Calu3 (cell line): ENCODE measurements at regions not wholly inside any gene's neighbourhood (a gene's known extent, or its start where the extent isn't known, plus 50 kb on each side); places are given as distances from the start of the nearest gene placed in this dataset.
"Not testable (repeated sequence)": the region's sequence is repeated elsewhere in the genome, so short reads cannot be mapped to it uniquely, and the experiment has no call there.

Experiments used
- BruUV-seq: library from RNA; stranded (reverse); fragments of 400-500 nt; replicated peaks from 2 replicates; lab custom pipeline; 2021; lab: Mats Ljungman, UMichigan
- CTCF ChIA-PET: fragments of 300-600 bp; sonication (Branson Sonifier 250); formaldehyde crosslinking; loops from one replicate; lab custom pipeline; 2022; ENCODE audit warnings: antibody characterized with exemption; lab: Charles Lee
- DNase-seq: peaks from one replicate; pipeline ENCODE4 v3.0.0; 2022
- H3K27ac Mint-ChIP-seq: one replicate; pipeline ENCODE4 v1.8.0; 2022; ENCODE audit warnings: mixed read lengths; ENCODE audit not compliant: unreplicated experiment
- H3K27me3 Mint-ChIP-seq: one replicate; pipeline ENCODE4 v1.8.0; 2022; ENCODE audit warnings: mixed read lengths; ENCODE audit not compliant: unreplicated experiment
- H3K36me3 Mint-ChIP-seq: one replicate; pipeline ENCODE4 v1.8.0; 2022; ENCODE audit warnings: mild to moderate bottlenecking, moderate library complexity, mixed read lengths; ENCODE audit not compliant: insufficient read depth, unreplicated experiment
- H3K4me1 Mint-ChIP-seq: one replicate; pipeline ENCODE4 v1.8.0; 2022; ENCODE audit warnings: mild to moderate bottlenecking, low read depth, mixed read lengths; ENCODE audit not compliant: unreplicated experiment
- H3K4me3 Mint-ChIP-seq: one replicate; pipeline ENCODE4 v1.8.0; 2022; ENCODE audit warnings: mild to moderate bottlenecking, low read depth, moderate library complexity, mixed read lengths; ENCODE audit not compliant: unreplicated experiment
- H3K9me3 Mint-ChIP-seq: one replicate; pipeline ENCODE4 v1.8.0; 2022; ENCODE audit warnings: low read depth, mixed read lengths; ENCODE audit not compliant: unreplicated experiment
- CTCF ChIP-seq: fragments of 200-600 bp; IDR thresholded peaks from one replicate; pipeline ENCODE4 v1.8.0; 2022; ENCODE audit warnings: antibody characterized with exemption; ENCODE audit not compliant: unreplicated experiment
- intact Hi-C: fragments of 100-400 bp; cut with micrococcal nuclease; formaldehyde crosslinking; loops from one replicate; pipeline ENCODE4 v1.10.0; 2022; ENCODE audit not compliant: unreplicated experiment

GRCh38 chr15:22257047-22258008 lies 177.0 kb downstream of the OR4M2 start:
- no peak overlapping the region for H3K27ac Mint-ChIP-seq
- intact Hi-C loops = no loop called here
- BruUV-seq = no TSS peak
- H3K9me3 Mint-ChIP-seq = no peaks in the 10 kb centered on the region
- DNase-seq = no peak
- no peak for TF ChIP-seq CTCF
- CTCF ChIA-PET = no interaction called here
- no peaks in the 10 kb centered on the region for H3K36me3 Mint-ChIP-seq
- no peaks in the 10 kb centered on the region for H3K4me1 Mint-ChIP-seq
- H3K27me3 Mint-ChIP-seq = no peaks in the 10 kb centered on the region
- no peak overlapping the region for H3K4me3 Mint-ChIP-seq

GRCh38 chr15:22258009-22258397 lies 177.7 kb downstream of the OR4M2 start:
- intact Hi-C loops = no loop called here
- no peaks in the 10 kb centered on the region for H3K36me3 Mint-ChIP-seq
- no peaks in the 10 kb centered on the region for H3K9me3 Mint-ChIP-seq
- CTCF ChIA-PET = no interaction called here
- no peak overlapping the region for H3K27ac Mint-ChIP-seq
- no peaks in the 10 kb centered on the region for H3K4me1 Mint-ChIP-seq
- no TSS peak for BruUV-seq
- no peak overlapping the region for H3K4me3 Mint-ChIP-seq
- DNase-seq = no peak
- no peak for TF ChIP-seq CTCF
- H3K27me3 Mint-ChIP-seq = no peaks in the 10 kb centered on the region

GRCh38 chr15:22258398-22259150 lies 178.2 kb downstream of the OR4M2 start:
- Mint-ChIP-seq H3K27ac (no peak overlapping the region), H3K27me3 (no peaks in the 10 kb centered on the region), H3K4me3 (no peak overlapping the region), H3K36me3 (no peaks in the 10 kb centered on the region), H3K4me1 (no peaks in the 10 kb centered on the region), H3K9me3 (no peaks in the 10 kb centered on the region)
- intact Hi-C loops = no loop called here
- no peak for TF ChIP-seq CTCF
- no peak for DNase-seq
- no TSS peak for BruUV-seq
- CTCF ChIA-PET = no interaction called here

GRCh38 chr15:22259151-22259750 lies 178.9 kb downstream of the OR4M2 start:
- DNase-seq, H3K27ac Mint-ChIP-seq, CTCF ChIA-PET, intact Hi-C loops, H3K4me1 Mint-ChIP-seq, H3K4me3 Mint-ChIP-seq, H3K9me3 Mint-ChIP-seq, H3K27me3 Mint-ChIP-seq, BruUV-seq, H3K36me3 Mint-ChIP-seq: not testable (repeated sequence)
